DOHH2 (cell line): ENCODE measurements at regions not wholly inside any gene's neighbourhood (a gene's known extent, or its start where the extent isn't known, plus 50 kb on each side); places are given as distances from the start of the nearest gene placed in this dataset.

Source experiments
- H3F3A ChIP-seq: fragments of 200-600 bp; sonication (generic), shearing (Covaris generic); 2 replicates; pipeline ENCODE4 v1.6.0; 2016; ENCODE audit warnings: antibody characterized with exemption, mild to moderate bottlenecking; ENCODE audit not compliant: control insufficient read depth, insufficient read depth
- H3K27ac ChIP-seq: fragments of 200-600 bp; sonication (generic); 2 replicates; pipeline ENCODE4 v1.5.1; 2014; ENCODE audit warnings: low read depth, mild to moderate bottlenecking, low read length, moderate library complexity
- H3K27me3 ChIP-seq: fragments of 200-600 bp; sonication (generic); 2 replicates; pipeline ENCODE4 v1.6.1; 2014; ENCODE audit warnings: mild to moderate bottlenecking, low read length, mixed read lengths; ENCODE audit not compliant: control insufficient read depth
- H3K36me3 ChIP-seq: fragments of 200-600 bp; sonication (generic); 2 replicates; pipeline ENCODE4 v1.6.1; 2014; ENCODE audit warnings: mild to moderate bottlenecking, low read length, moderate library complexity, mixed read lengths; ENCODE audit not compliant: control insufficient read depth
- H3K4me1 ChIP-seq: fragments of 200-600 bp; sonication (generic); 2 replicates; pipeline ENCODE4 v1.6.1; 2014; ENCODE audit warnings: mild to moderate bottlenecking, low read length, mixed read lengths; ENCODE audit not compliant: control insufficient read depth
- H3K4me2 ChIP-seq: fragments of 200-600 bp; sonication (generic); 2 replicates; pipeline ENCODE4 v1.6.0; 2014; ENCODE audit warnings: mild to moderate bottlenecking, low read length, moderate library complexity
- H3K4me3 ChIP-seq: fragments of 200-600 bp; sonication (generic); 2 replicates; pipeline ENCODE4 v1.5.1; 2014; ENCODE audit warnings: mild to moderate bottlenecking, low read length, mixed read lengths
- H3K79me2 ChIP-seq: fragments of 200-600 bp; sonication (generic); 2 replicates; pipeline ENCODE4 v1.6.1; 2014; ENCODE audit warnings: mild to moderate bottlenecking, low read length, mixed read lengths; ENCODE audit not compliant: control insufficient read depth
- H3K9me2 ChIP-seq: fragments of 200-600 bp; sonication (generic); replicated peaks from 2 replicates; pipeline ENCODE4 v1.6.1; 2014; ENCODE audit warnings: mild to moderate bottlenecking, low read length, mixed read lengths; ENCODE audit not compliant: control insufficient read depth
- H3K9me3 ChIP-seq: fragments of 200-600 bp; sonication (generic); 2 replicates; pipeline ENCODE4 v1.6.1; 2014; ENCODE audit warnings: antibody characterized with exemption, low read length, mixed read lengths; ENCODE audit not compliant: control insufficient read depth, insufficient read depth
- H4K20me1 ChIP-seq: fragments of 200-600 bp; sonication (generic); 2 replicates; pipeline ENCODE4 v1.6.0; 2014; ENCODE audit warnings: low read depth, mild to moderate bottlenecking, antibody characterized with exemption, low read length, moderate library complexity; ENCODE audit not compliant: control insufficient read depth, insufficient read depth
- CTCF ChIP-seq: fragments of 200-600 bp; sonication (generic); IDR thresholded peaks from one replicate; pipeline ENCODE4 v1.5.1; 2014; ENCODE audit warnings: antibody characterized with exemption, mild to moderate bottlenecking, low read depth, low read length; ENCODE audit not compliant: poor library complexity, severe bottlenecking
- EZH2phosphoT487 ChIP-seq: fragments of 200-600 bp; sonication (generic); IDR thresholded peaks from 2 replicates; pipeline ENCODE4 v1.6.1; 2017; ENCODE audit warnings: borderline replicate concordance, mild to moderate bottlenecking, antibody characterized with exemption, low read length, moderate library complexity, mixed read lengths

GRCh38 chr13:44024167-44024845 is 144.6 kb downstream of the LACC1 start:
- H3K4me2 ChIP-seq, result no peak overlapping the region

GRCh38 chr13:44024846-44025195 is 145.1 kb downstream of the LACC1 start:
- H3K4me1 ChIP-seq, result peaks cover 7% of the 10 kb centered on the region
- H3K36me3 ChIP-seq, result no peaks in the 10 kb centered on the region
- TF ChIP-seq EZH2phosphoT487, result no peak
- TF ChIP-seq CTCF, result no peak
- H3F3A ChIP-seq, result no peaks in the 10 kb centered on the region
- H3K4me2 ChIP-seq, result no peak overlapping the region
- no peak overlapping the region for H3K27ac ChIP-seq
- no peaks in the 10 kb centered on the region for H3K79me2 ChIP-seq
- no peak overlapping the region for H3K4me3 ChIP-seq
- H3K27me3 ChIP-seq, result no peaks in the 10 kb centered on the region
- no peaks in the 10 kb centered on the region for H3K9me3 ChIP-seq
- H3K9me2 ChIP-seq, result no peaks in the 10 kb centered on the region
- H4K20me1 ChIP-seq, result no peaks in the 10 kb centered on the region

More at GRCh38 chr13:44024167-44024845, 144.6 kb downstream of the LACC1 start:
- H3K4me1 ChIP-seq, result peaks cover 12% of the 10 kb centered on the region
- no peak for TF ChIP-seq CTCF
- no peak for TF ChIP-seq EZH2phosphoT487
- H3K4me3 ChIP-seq, result no peak overlapping the region
- H3K36me3 ChIP-seq, result no peaks in the 10 kb centered on the region
- H3K79me2 ChIP-seq, result no peaks in the 10 kb centered on the region
- H3K27me3 ChIP-seq, result no peaks in the 10 kb centered on the region
- no peaks in the 10 kb centered on the region for H3F3A ChIP-seq
- no peaks in the 10 kb centered on the region for H3K9me3 ChIP-seq
- H3K27ac ChIP-seq, result no peak overlapping the region
- H4K20me1 ChIP-seq, result no peaks in the 10 kb centered on the region
- no peaks in the 10 kb centered on the region for H3K9me2 ChIP-seq

- no peaks in the 10 kb centered on the region for H4K20me1 ChIP-seq
- H3K9me2 ChIP-seq, result no peaks in the 10 kb centered on the region
- no peak overlapping the region for H3K27ac ChIP-seq
- H3F3A ChIP-seq, result no peaks in the 10 kb centered on the region
- no peaks in the 10 kb centered on the region for H3K79me2 ChIP-seq
- no peaks in the 10 kb centered on the region for H3K9me3 ChIP-seq
- TF ChIP-seq EZH2phosphoT487 (no peak), CTCF (no peak)
- H3K4me2 ChIP-seq, result no peak overlapping the region
- H3K4me3 ChIP-seq, result no peak overlapping the region
- no peaks in the 10 kb centered on the region for H3K27me3 ChIP-seq
- no peaks in the 10 kb centered on the region for H3K36me3 ChIP-seq
- no peaks in the 10 kb centered on the region for H3K4me1 ChIP-seq
These were observed 146.5 kb downstream of the LACC1 start for GRCh38 chr13:44026194-44026593.
